SK-N-SH treated with all-trans-retinoic acid at 6 μM for 48 hours (cell line): ENCODE measurements at regions not wholly inside any gene's neighbourhood (a gene's known extent, or its start where the extent isn't known, plus 50 kb on each side); places are given as distances from the start of the nearest gene placed in this dataset.
"Not testable (repeated sequence)": the region's sequence is repeated elsewhere in the genome, so short reads cannot be mapped to it uniquely, and the experiment has no call there.

Experiments
- ATAC-seq: fragments of 200-7000 bp; cut with Tn5 transposase; 3 replicates; pipeline ENCODE4 v1.9.1; 2020; ENCODE audit warnings: mild to moderate bottlenecking, moderate library complexity
- ARNTL ChIP-seq: fragments of 450-650 bp; formaldehyde crosslinking; IDR thresholded peaks from 2 replicates; pipeline ENCODE4 v1.5.0; 2020; ENCODE audit warnings: low read depth, mild to moderate bottlenecking, moderate library complexity, borderline replicate concordance
- BACH2 ChIP-seq: fragments of 250-450 bp; sonication (Bioruptor Pico); IDR thresholded peaks from 2 replicates; pipeline ENCODE4 v1.9.0; 2021; ENCODE audit warnings: mild to moderate bottlenecking, borderline replicate concordance
- CREB5 ChIP-seq: fragments of 250-450 bp; sonication (Bioruptor Pico); IDR thresholded peaks from 2 replicates; pipeline ENCODE4 v1.5.1; 2020; ENCODE audit warnings: low read depth, mild to moderate bottlenecking, moderate library complexity
- CSRNP3 ChIP-seq: fragments of 250-450 bp; sonication (Bioruptor Pico); IDR thresholded peaks from 2 replicates; pipeline ENCODE4 v1.5.1; 2021; ENCODE audit warnings: mild to moderate bottlenecking, moderate library complexity
- GLIS3 ChIP-seq: fragments of 250-450 bp; sonication (Bioruptor Pico); IDR thresholded peaks from 2 replicates; pipeline ENCODE4 v1.5.0; 2020; ENCODE audit warnings: mild to moderate bottlenecking, moderate library complexity
- ISL1 ChIP-seq: fragments of 250-450 bp; sonication (Bioruptor Pico); IDR thresholded peaks from 2 replicates; pipeline ENCODE4 v2.1.2; 2022; ENCODE audit warnings: mild to moderate bottlenecking, moderate library complexity
- OSR1 ChIP-seq: fragments of 250-450 bp; sonication (Bioruptor Pico); IDR thresholded peaks from 2 replicates; pipeline ENCODE4 v1.8.0; 2022; ENCODE audit warnings: moderate library complexity, mild to moderate bottlenecking, inconsistent platforms
- PPARA ChIP-seq: fragments of 250-450 bp; sonication (Bioruptor Pico); IDR thresholded peaks from 2 replicates; pipeline ENCODE4 v1.5.0; 2020; ENCODE audit warnings: mild to moderate bottlenecking, borderline replicate concordance
- SNAI2 ChIP-seq: fragments of 250-450 bp; sonication (Bioruptor Pico); IDR thresholded peaks from 2 replicates; pipeline ENCODE4 v1.5.0; 2020; ENCODE audit warnings: mild to moderate bottlenecking, moderate library complexity
- TCF4 ChIP-seq: fragments of 250-450 bp; sonication (Bioruptor Pico); IDR thresholded peaks from 2 replicates; pipeline ENCODE4 v1.8.0; 2021; ENCODE audit warnings: mild to moderate bottlenecking, moderate library complexity, borderline replicate concordance
- TSHZ2 ChIP-seq: fragments of 250-450 bp; sonication (Bioruptor Pico); IDR thresholded peaks from 2 replicates; pipeline ENCODE4 v1.5.0; 2020; ENCODE audit warnings: mild to moderate bottlenecking, moderate library complexity
- ZC3H10 ChIP-seq: fragments of 250-450 bp; sonication (Bioruptor Pico); IDR thresholded peaks from 2 replicates; pipeline ENCODE4 v1.5.1; 2021; ENCODE audit warnings: mild to moderate bottlenecking, moderate library complexity
- ZFP3 ChIP-seq: fragments of 250-450 bp; sonication (Bioruptor Pico); IDR thresholded peaks from 2 replicates; pipeline ENCODE4 v1.5.0; 2020; ENCODE audit warnings: mild to moderate bottlenecking, moderate library complexity
- ZFP30 ChIP-seq: fragments of 450-650 bp; formaldehyde crosslinking; IDR thresholded peaks from 2 replicates; pipeline ENCODE4 v1.5.0; 2022; ENCODE audit warnings: mild to moderate bottlenecking, moderate library complexity
- ZNF565 ChIP-seq: fragments of 450-650 bp; formaldehyde crosslinking; conservative IDR thresholded peaks from 2 replicates; pipeline ENCODE4 v1.5.0; 2020; ENCODE audit warnings: low read depth, mild to moderate bottlenecking, moderate library complexity
- ZNF70 ChIP-seq: fragments of 450-650 bp; formaldehyde crosslinking; IDR thresholded peaks from 2 replicates; pipeline ENCODE4 v1.5.0; 2020; ENCODE audit warnings: mild to moderate bottlenecking, moderate library complexity
- ZNF8 ChIP-seq: fragments of 450-650 bp; formaldehyde crosslinking; IDR thresholded peaks from 2 replicates; pipeline ENCODE4 v1.5.0; 2020; ENCODE audit warnings: mild to moderate bottlenecking, moderate library complexity
- TF ChIP-seq, protein P1 (sequence below): fragments of 250-450 bp; sonication (Bioruptor Pico); IDR thresholded peaks from 2 replicates; pipeline ENCODE4 v1.8.0; 2020; ENCODE audit warnings: mild to moderate bottlenecking, moderate library complexity, borderline replicate concordance
- TF ChIP-seq, protein P2 (sequence below): fragments of 250-450 bp; sonication (Bioruptor Pico); IDR thresholded peaks from 2 replicates; pipeline ENCODE4 v1.8.0; 2021; ENCODE audit warnings: low read depth, mild to moderate bottlenecking, moderate library complexity, borderline replicate concordance

GRCh38 chr3:148551767-148552260 is 145.9 kb upstream of the AGTR1 start (continued):
- no peak for TF ChIP-seq BACH2

GRCh38 chr3:148554367-148554766 is 143.3 kb upstream of the AGTR1 start:
- ATAC-seq = no peak

DNA sequence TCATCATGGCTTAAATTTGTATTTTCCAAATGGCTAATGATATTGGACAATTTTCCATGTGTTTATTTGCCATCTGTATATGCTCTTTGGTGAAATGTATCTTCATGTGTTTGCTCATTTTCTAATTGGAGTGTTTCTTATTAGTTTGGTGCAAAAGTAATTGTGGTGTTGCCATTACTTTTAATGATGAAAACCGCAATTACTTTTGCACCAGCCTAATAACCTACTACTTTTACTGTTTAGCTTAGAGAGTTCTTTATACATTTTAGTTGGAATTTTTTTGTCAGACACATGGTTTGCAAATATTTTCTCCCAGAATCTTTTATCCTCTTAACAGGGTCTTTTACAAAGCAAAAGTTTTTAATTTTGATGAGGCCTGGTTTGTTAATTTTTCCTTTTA is 141.0 kb upstream of the AGTR1 start:
- no peak for ATAC-seq
- TF ChIP-seq ZC3H10 = no peak
- TF ChIP-seq TSHZ2 = no peak
- no peak for TF ChIP-seq TCF4 (CRISPR knock-in tag)
- TF ChIP-seq ZNF8 (CRISPR knock-in tag) = no peak
- no peak for TF ChIP-seq ZNF70 (CRISPR knock-in tag)
- TF ChIP-seq ZNF565 (CRISPR knock-in tag) = no peak

More at GRCh38 chr3:148554367-148554766, 143.3 kb upstream of the AGTR1 start:
- TF ChIP-seq ZNF565 (CRISPR knock-in tag) (no peak), ZC3H10 (no peak), ZFP3 (CRISPR knock-in tag) (no peak)

GRCh38 chr3:148577579-148577978 is 120.1 kb upstream of the AGTR1 start:
- ATAC-seq = not testable (repeated sequence)

DNA sequence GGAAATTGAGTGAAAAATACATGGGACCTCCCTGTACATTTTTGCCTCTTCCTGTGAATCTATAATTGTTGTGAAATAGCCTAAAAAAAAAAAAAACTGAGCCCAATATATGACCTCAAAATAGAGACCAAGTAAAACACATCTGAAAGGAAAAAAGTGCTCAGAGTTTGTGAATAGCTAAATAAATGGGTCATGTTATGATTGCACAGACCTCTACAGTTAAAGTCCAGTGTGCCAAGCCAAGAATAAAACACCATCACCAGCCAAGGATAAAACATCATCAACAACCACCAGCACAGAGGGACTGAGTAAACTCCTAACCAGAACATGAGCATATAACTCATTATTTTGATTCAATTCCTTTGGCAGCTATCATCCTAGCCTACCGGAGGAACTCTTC is 115.6 kb upstream of the AGTR1 start:
- no peak for ATAC-seq
- no peak for TF ChIP-seq CSRNP3
- no peak for TF ChIP-seq CREB5 (CRISPR knock-in tag)
- no peak for TF ChIP-seq GLIS3
- TF ChIP-seq, protein P1, sequence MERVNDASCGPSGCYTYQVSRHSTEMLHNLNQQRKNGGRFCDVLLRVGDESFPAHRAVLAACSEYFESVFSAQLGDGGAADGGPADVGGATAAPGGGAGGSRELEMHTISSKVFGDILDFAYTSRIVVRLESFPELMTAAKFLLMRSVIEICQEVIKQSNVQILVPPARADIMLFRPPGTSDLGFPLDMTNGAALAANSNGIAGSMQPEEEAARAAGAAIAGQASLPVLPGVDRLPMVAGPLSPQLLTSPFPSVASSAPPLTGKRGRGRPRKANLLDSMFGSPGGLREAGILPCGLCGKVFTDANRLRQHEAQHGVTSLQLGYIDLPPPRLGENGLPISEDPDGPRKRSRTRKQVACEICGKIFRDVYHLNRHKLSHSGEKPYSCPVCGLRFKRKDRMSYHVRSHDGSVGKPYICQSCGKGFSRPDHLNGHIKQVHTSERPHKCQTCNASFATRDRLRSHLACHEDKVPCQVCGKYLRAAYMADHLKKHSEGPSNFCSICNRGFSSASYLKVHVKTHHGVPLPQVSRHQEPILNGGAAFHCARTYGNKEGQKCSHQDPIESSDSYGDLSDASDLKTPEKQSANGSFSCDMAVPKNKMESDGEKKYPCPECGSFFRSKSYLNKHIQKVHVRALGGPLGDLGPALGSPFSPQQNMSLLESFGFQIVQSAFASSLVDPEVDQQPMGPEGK (CRISPR knock-in tag) = no peak
- no peak for TF ChIP-seq ZFP30 (CRISPR knock-in tag)
- no peak for TF ChIP-seq BACH2
- TF ChIP-seq OSR1 = no peak
- no peak for TF ChIP-seq PPARA (CRISPR knock-in tag)
- no peak for TF ChIP-seq SNAI2
- TF ChIP-seq ARNTL (CRISPR knock-in tag) = no peak
- no peak for TF ChIP-seq ZNF565 (CRISPR knock-in tag)
- TF ChIP-seq, protein P2, sequence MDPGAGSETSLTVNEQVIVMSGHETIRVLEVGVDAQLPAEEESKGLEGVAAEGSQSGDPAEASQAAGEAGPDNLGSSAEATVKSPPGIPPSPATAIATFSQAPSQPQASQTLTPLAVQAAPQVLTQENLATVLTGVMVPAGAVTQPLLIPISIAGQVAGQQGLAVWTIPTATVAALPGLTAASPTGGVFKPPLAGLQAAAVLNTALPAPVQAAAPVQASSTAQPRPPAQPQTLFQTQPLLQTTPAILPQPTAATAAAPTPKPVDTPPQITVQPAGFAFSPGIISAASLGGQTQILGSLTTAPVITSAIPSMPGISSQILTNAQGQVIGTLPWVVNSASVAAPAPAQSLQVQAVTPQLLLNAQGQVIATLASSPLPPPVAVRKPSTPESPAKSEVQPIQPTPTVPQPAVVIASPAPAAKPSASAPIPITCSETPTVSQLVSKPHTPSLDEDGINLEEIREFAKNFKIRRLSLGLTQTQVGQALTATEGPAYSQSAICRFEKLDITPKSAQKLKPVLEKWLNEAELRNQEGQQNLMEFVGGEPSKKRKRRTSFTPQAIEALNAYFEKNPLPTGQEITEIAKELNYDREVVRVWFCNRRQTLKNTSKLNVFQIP (CRISPR knock-in tag) = no peak
- TF ChIP-seq ZNF70 (CRISPR knock-in tag) = no peak
- no peak for TF ChIP-seq ZFP3 (CRISPR knock-in tag)
- TF ChIP-seq TCF4 (CRISPR knock-in tag) = no peak
- TF ChIP-seq ISL1 (CRISPR knock-in tag) = no peak
